ENCODE measurements at regions not wholly inside any gene's neighbourhood (a gene's known extent, or its start where the extent isn't known, plus 50 kb on each side); places are given as distances from the start of the nearest gene placed in this dataset.

GRCh38 chr2:6352247-6352646 is 513.5 kb downstream of the CMPK2 start:
- no peak for DNase-seq (ENCODE audit: low spot score)
- Histone ChIP-seq H3K9me2 (replicated peaks; ENCODE audit: insufficient read depth) (no peaks in the 10 kb centered on the region), H4K20me1 (ENCODE audit: insufficient read depth, poor library complexity, severe bottlenecking) (no peaks in the 10 kb centered on the region), H3K79me2 (no peaks in the 10 kb centered on the region), H3K4me3 (no peak overlapping the region), H3K4me1 (ENCODE audit: insufficient read depth) (no peaks in the 10 kb centered on the region), H3K4me2 (no peak overlapping the region), H3K27me3 (no peaks in the 10 kb centered on the region), H3K9me3 (ENCODE audit: low read depth) (no peaks in the 10 kb centered on the region), H2AFZ (no peak overlapping the region), H3K27ac (no peak overlapping the region), H3K36me3 (replicated peaks; ENCODE audit: insufficient read depth, low read depth) (no peaks in the 10 kb centered on the region)
- WGBS (ENCODE audit: low lambda C conversion rate, missing lambda C conversion rate) = 91% methylated on average over 5 of the region's 5 CpGs
- TF ChIP-seq EZH2 (IDR thresholded peaks at IDR 0.05; ENCODE audit: borderline replicate concordance) = no peak
- no peak for TF ChIP-seq CTCF (IDR thresholded peaks at IDR 0.05; ENCODE audit: poor library complexity)
- no peak for TF ChIP-seq EZH2phosphoT487 (IDR thresholded peaks at IDR 0.05; ENCODE audit: low read depth, severe bottlenecking, unreplicated experiment)

GRCh38 chr2:6352906-6353515 is 512.7 kb downstream of the CMPK2 start:
- no peaks in the 10 kb centered on the region for H3K4me1 ChIP-seq (ENCODE audit: insufficient read depth)
- H4K20me1 ChIP-seq (ENCODE audit: insufficient read depth, poor library complexity, severe bottlenecking) = no peaks in the 10 kb centered on the region
- no peaks in the 10 kb centered on the region for H3K36me3 ChIP-seq (replicated peaks; ENCODE audit: insufficient read depth, low read depth)
- H3K4me3 ChIP-seq = no peak overlapping the region
- no peak overlapping the region for H3K4me2 ChIP-seq
- no peaks in the 10 kb centered on the region for H3K27me3 ChIP-seq
- H3K9me2 ChIP-seq (replicated peaks; ENCODE audit: insufficient read depth) = no peaks in the 10 kb centered on the region
- H3K9me3 ChIP-seq (ENCODE audit: low read depth) = no peaks in the 10 kb centered on the region
- no peak for TF ChIP-seq EZH2phosphoT487 (IDR thresholded peaks at IDR 0.05; ENCODE audit: low read depth, severe bottlenecking, unreplicated experiment)
- peak; percentile 65 for TF ChIP-seq CTCF (IDR thresholded peaks at IDR 0.05; ENCODE audit: poor library complexity)
- peak; percentile 71 for DNase-seq (ENCODE audit: low spot score)
- H3K79me2 ChIP-seq = no peaks in the 10 kb centered on the region
- H3K27ac ChIP-seq = no peak overlapping the region
- H2AFZ ChIP-seq = no peak overlapping the region
- 50% methylated on average over 8 of the region's 8 CpGs for WGBS (ENCODE audit: low lambda C conversion rate, missing lambda C conversion rate)

- DNase-seq (ENCODE audit: low spot score) = no peak
- no peaks in the 10 kb centered on the region for H3K79me2 ChIP-seq
- no peaks in the 10 kb centered on the region for H3K4me1 ChIP-seq (ENCODE audit: insufficient read depth)
- H3K36me3 ChIP-seq (replicated peaks; ENCODE audit: insufficient read depth, low read depth) = no peaks in the 10 kb centered on the region
- H3K9me3 ChIP-seq (ENCODE audit: low read depth) = no peaks in the 10 kb centered on the region
- no peaks in the 10 kb centered on the region for H4K20me1 ChIP-seq (ENCODE audit: insufficient read depth, poor library complexity, severe bottlenecking)
- no peak overlapping the region for H3K4me3 ChIP-seq
- no peak overlapping the region for H3K27ac ChIP-seq
- H2AFZ ChIP-seq = no peak overlapping the region
- H3K9me2 ChIP-seq (replicated peaks; ENCODE audit: insufficient read depth) = no peaks in the 10 kb centered on the region
- 84% methylated on average over 4 of the region's 4 CpGs for WGBS (ENCODE audit: low lambda C conversion rate, missing lambda C conversion rate)
- TF ChIP-seq EZH2phosphoT487 (IDR thresholded peaks at IDR 0.05; ENCODE audit: low read depth, severe bottlenecking, unreplicated experiment) (no peak), EZH2 (IDR thresholded peaks at IDR 0.05; ENCODE audit: borderline replicate concordance) (no peak), CTCF (IDR thresholded peaks at IDR 0.05; ENCODE audit: poor library complexity) (no peak)
- no peaks in the 10 kb centered on the region for H3K27me3 ChIP-seq
- no peak overlapping the region for H3K4me2 ChIP-seq
Measured at GRCh38 chr2:6353669-6354068, 512.0 kb downstream of the CMPK2 start.

GRCh38 chr2:6354546-6354945 is 511.2 kb downstream of the CMPK2 start:
- Histone ChIP-seq H3K79me2 (no peaks in the 10 kb centered on the region), H2AFZ (no peak overlapping the region), H3K9me2 (replicated peaks; ENCODE audit: insufficient read depth) (no peaks in the 10 kb centered on the region), H3K9me3 (ENCODE audit: low read depth) (no peaks in the 10 kb centered on the region), H4K20me1 (ENCODE audit: insufficient read depth, poor library complexity, severe bottlenecking) (no peaks in the 10 kb centered on the region), H3K4me3 (no peak overlapping the region), H3K4me2 (no peak overlapping the region), H3K27me3 (no peaks in the 10 kb centered on the region), H3K36me3 (replicated peaks; ENCODE audit: insufficient read depth, low read depth) (no peaks in the 10 kb centered on the region), H3K4me1 (ENCODE audit: insufficient read depth) (no peaks in the 10 kb centered on the region), H3K27ac (no peak overlapping the region)
- 90% methylated on average over 2 of the region's 2 CpGs for WGBS (ENCODE audit: low lambda C conversion rate, missing lambda C conversion rate)
- no peak for TF ChIP-seq CTCF (IDR thresholded peaks at IDR 0.05; ENCODE audit: poor library complexity)
- no peak for TF ChIP-seq EZH2phosphoT487 (IDR thresholded peaks at IDR 0.05; ENCODE audit: low read depth, severe bottlenecking, unreplicated experiment)
- no peak for TF ChIP-seq EZH2 (IDR thresholded peaks at IDR 0.05; ENCODE audit: borderline replicate concordance)
- no peak for DNase-seq (ENCODE audit: low spot score)

Measured in hepatocyte (in vitro differentiated cells).